ENCODE measurements at regions not wholly inside any gene's neighbourhood (a gene's known extent, or its start where the extent isn't known, plus 50 kb on each side); places are given as distances from the start of the nearest gene placed in this dataset.
"Not testable (repeated sequence)": the region's sequence is repeated elsewhere in the genome, so short reads cannot be mapped to it uniquely, and the experiment has no call there.

DNA sequence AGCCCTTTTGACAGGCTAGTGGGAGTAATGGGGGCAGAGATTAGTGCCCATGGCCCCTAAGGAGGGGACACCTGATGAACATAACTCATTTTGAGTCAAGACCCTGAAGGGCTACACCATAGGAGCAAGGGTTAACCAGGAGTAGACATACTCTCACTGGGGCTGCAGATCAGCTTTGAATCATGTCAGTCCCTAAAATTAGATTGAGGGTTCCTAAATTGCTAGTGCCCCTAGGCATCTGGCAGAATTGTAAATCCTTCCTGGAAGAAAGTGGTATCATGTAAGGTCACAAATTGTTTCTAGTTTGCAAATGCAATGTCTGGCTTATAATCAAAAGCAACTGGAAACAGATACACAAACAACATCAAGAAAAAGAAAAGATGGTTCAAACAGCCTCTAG is 52.1 kb upstream of the LRRC37A2 start:
- H3K4me1 ChIP-seq (ENCODE audit: control insufficient read depth in 2 of 3, insufficient read depth in 2 of 3, low read depth in 1 of 3, low read length in 3 of 3); H3K36me3 ChIP-seq (ENCODE audit: control insufficient read depth in 2 of 3, insufficient read depth in 3 of 3, low read length in 3 of 3); FAIRE-seq; DNase-seq; H3K9ac ChIP-seq (ENCODE audit: low read length in 3 of 3); intact Hi-C loops (cut with DNase I); H3K9me3 ChIP-seq (ENCODE audit: control insufficient read depth in 2 of 3, insufficient read depth in 1 of 3, low read length in 3 of 3); H3K4me3 ChIP-seq (ENCODE audit: low read length in 3 of 3); H3K27me3 ChIP-seq (ENCODE audit: control insufficient read depth, insufficient read depth, low read length); H3K27ac ChIP-seq (ENCODE audit: low read depth in 2 of 2, low read length in 2 of 2): not testable (repeated sequence)

GRCh38 chr17:46455069-46455468 is 57.2 kb upstream of the LRRC37A2 start:
- H3K9ac ChIP-seq (ENCODE audit: low read length in 3 of 3); H3K4me3 ChIP-seq (ENCODE audit: low read length in 3 of 3); H3K4me1 ChIP-seq (ENCODE audit: control insufficient read depth in 2 of 3, insufficient read depth in 2 of 3, low read depth in 1 of 3, low read length in 3 of 3); DNase-seq; H3K27me3 ChIP-seq (ENCODE audit: control insufficient read depth, insufficient read depth, low read length); intact Hi-C loops (cut with DNase I); H3K36me3 ChIP-seq (ENCODE audit: control insufficient read depth in 2 of 3, insufficient read depth in 3 of 3, low read length in 3 of 3); FAIRE-seq; H3K27ac ChIP-seq (ENCODE audit: low read depth in 2 of 2, low read length in 2 of 2); H3K9me3 ChIP-seq (ENCODE audit: control insufficient read depth in 2 of 3, insufficient read depth in 1 of 3, low read length in 3 of 3): not testable (repeated sequence)

DNA sequence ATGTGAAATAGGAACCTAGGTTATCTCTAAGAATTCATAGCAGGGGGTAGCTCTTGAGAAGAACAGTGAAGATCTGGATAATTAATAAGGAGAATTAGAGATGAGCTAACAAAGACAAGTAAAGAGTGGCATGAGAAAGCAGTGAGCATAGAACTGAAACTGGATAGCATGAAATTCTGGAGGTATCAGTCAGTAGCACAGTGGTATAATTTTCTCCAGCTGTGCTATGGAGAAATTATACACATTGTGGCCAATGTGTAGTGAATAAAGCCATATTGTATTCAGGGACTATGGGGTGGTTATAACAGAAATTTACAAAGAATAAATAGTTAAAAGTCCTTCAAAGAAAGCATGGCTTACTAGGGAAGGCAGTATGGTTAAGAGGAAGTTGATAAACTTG is 57.7 kb upstream of the LRRC37A2 start:
- DNase-seq; intact Hi-C loops (cut with DNase I); FAIRE-seq: not testable (repeated sequence)

GRCh38 chr17:46453077-46453476 is 59.2 kb upstream of the LRRC37A2 start:
- H3K9ac ChIP-seq (ENCODE audit: low read length in 3 of 3); DNase-seq; H3K27ac ChIP-seq (ENCODE audit: low read depth in 2 of 2, low read length in 2 of 2); H3K4me3 ChIP-seq (ENCODE audit: low read length in 3 of 3); FAIRE-seq; intact Hi-C loops (cut with DNase I); H3K9me3 ChIP-seq (ENCODE audit: control insufficient read depth in 2 of 3, insufficient read depth in 1 of 3, low read length in 3 of 3); H3K4me1 ChIP-seq (ENCODE audit: control insufficient read depth in 2 of 3, insufficient read depth in 2 of 3, low read depth in 1 of 3, low read length in 3 of 3); H3K27me3 ChIP-seq (ENCODE audit: control insufficient read depth, insufficient read depth, low read length); H3K36me3 ChIP-seq (ENCODE audit: control insufficient read depth in 2 of 3, insufficient read depth in 3 of 3, low read length in 3 of 3): not testable (repeated sequence)

More for the DNA sequence above, 57.7 kb upstream of the LRRC37A2 start:
- H3K9ac ChIP-seq (ENCODE audit: low read length in 3 of 3); H3K9me3 ChIP-seq (ENCODE audit: control insufficient read depth in 2 of 3, insufficient read depth in 1 of 3, low read length in 3 of 3); H3K36me3 ChIP-seq (ENCODE audit: control insufficient read depth in 2 of 3, insufficient read depth in 3 of 3, low read length in 3 of 3); H3K4me1 ChIP-seq (ENCODE audit: control insufficient read depth in 2 of 3, insufficient read depth in 2 of 3, low read depth in 1 of 3, low read length in 3 of 3); H3K4me3 ChIP-seq (ENCODE audit: low read length in 3 of 3); H3K27ac ChIP-seq (ENCODE audit: low read depth in 2 of 2, low read length in 2 of 2); H3K27me3 ChIP-seq (ENCODE audit: control insufficient read depth, insufficient read depth, low read length): not testable (repeated sequence)

- intact Hi-C loops (cut with DNase I); H3K36me3 ChIP-seq (ENCODE audit: control insufficient read depth in 2 of 3, insufficient read depth in 3 of 3, low read length in 3 of 3); DNase-seq; H3K9ac ChIP-seq (ENCODE audit: low read length in 3 of 3); H3K4me1 ChIP-seq (ENCODE audit: control insufficient read depth in 2 of 3, insufficient read depth in 2 of 3, low read depth in 1 of 3, low read length in 3 of 3); H3K27ac ChIP-seq (ENCODE audit: low read depth in 2 of 2, low read length in 2 of 2); FAIRE-seq; H3K27me3 ChIP-seq (ENCODE audit: control insufficient read depth, insufficient read depth, low read length); H3K4me3 ChIP-seq (ENCODE audit: low read length in 3 of 3); H3K9me3 ChIP-seq (ENCODE audit: control insufficient read depth in 2 of 3, insufficient read depth in 1 of 3, low read length in 3 of 3): not testable (repeated sequence)
Measured at GRCh38 chr17:46445849-46446248, 66.4 kb upstream of the LRRC37A2 start.

DNA sequence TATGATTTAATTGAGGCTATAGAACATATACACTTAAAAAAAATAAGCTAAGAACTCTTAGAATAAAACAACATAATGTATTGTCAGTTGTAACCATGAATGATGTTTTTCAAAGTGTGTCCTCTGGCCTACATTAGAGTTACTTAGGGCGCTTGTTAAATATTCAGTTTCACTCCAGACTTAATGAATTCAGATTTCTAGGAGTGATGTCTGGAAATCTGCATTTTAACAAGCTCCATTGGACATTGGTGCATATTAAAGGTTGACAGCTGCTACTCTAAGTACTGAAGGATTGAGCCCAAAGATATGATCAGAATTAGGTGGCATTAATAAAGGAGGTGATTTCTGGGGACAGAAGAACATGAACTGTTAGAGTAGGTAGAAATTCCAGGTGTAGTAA is 66.9 kb upstream of the LRRC37A2 start:
- DNase-seq; H3K27ac ChIP-seq (ENCODE audit: low read depth in 2 of 2, low read length in 2 of 2); H3K4me3 ChIP-seq (ENCODE audit: low read length in 3 of 3); H3K4me1 ChIP-seq (ENCODE audit: control insufficient read depth in 2 of 3, insufficient read depth in 2 of 3, low read depth in 1 of 3, low read length in 3 of 3); FAIRE-seq; intact Hi-C loops (cut with DNase I); H3K9me3 ChIP-seq (ENCODE audit: control insufficient read depth in 2 of 3, insufficient read depth in 1 of 3, low read length in 3 of 3); H3K9ac ChIP-seq (ENCODE audit: low read length in 3 of 3); H3K27me3 ChIP-seq (ENCODE audit: control insufficient read depth, insufficient read depth, low read length); H3K36me3 ChIP-seq (ENCODE audit: control insufficient read depth in 2 of 3, insufficient read depth in 3 of 3, low read length in 3 of 3): not testable (repeated sequence)

- FAIRE-seq; DNase-seq; intact Hi-C loops (cut with DNase I); H3K27me3 ChIP-seq (ENCODE audit: control insufficient read depth, insufficient read depth, low read length); H3K4me3 ChIP-seq (ENCODE audit: low read length in 3 of 3); H3K4me1 ChIP-seq (ENCODE audit: control insufficient read depth in 2 of 3, insufficient read depth in 2 of 3, low read depth in 1 of 3, low read length in 3 of 3); H3K36me3 ChIP-seq (ENCODE audit: control insufficient read depth in 2 of 3, insufficient read depth in 3 of 3, low read length in 3 of 3); H3K9ac ChIP-seq (ENCODE audit: low read length in 3 of 3); H3K9me3 ChIP-seq (ENCODE audit: control insufficient read depth in 2 of 3, insufficient read depth in 1 of 3, low read length in 3 of 3); H3K27ac ChIP-seq (ENCODE audit: low read depth in 2 of 2, low read length in 2 of 2): not testable (repeated sequence)
Measured at GRCh38 chr17:46442153-46442552, 70.1 kb upstream of the LRRC37A2 start.

GRCh38 chr17:46440665-46441064 is 71.6 kb upstream of the LRRC37A2 start:
- H3K9me3 ChIP-seq (ENCODE audit: control insufficient read depth in 2 of 3, insufficient read depth in 1 of 3, low read length in 3 of 3); H3K27me3 ChIP-seq (ENCODE audit: control insufficient read depth, insufficient read depth, low read length); DNase-seq; H3K36me3 ChIP-seq (ENCODE audit: control insufficient read depth in 2 of 3, insufficient read depth in 3 of 3, low read length in 3 of 3); H3K4me3 ChIP-seq (ENCODE audit: low read length in 3 of 3); H3K27ac ChIP-seq (ENCODE audit: low read depth in 2 of 2, low read length in 2 of 2); intact Hi-C loops (cut with DNase I); H3K9ac ChIP-seq (ENCODE audit: low read length in 3 of 3); FAIRE-seq; H3K4me1 ChIP-seq (ENCODE audit: control insufficient read depth in 2 of 3, insufficient read depth in 2 of 3, low read depth in 1 of 3, low read length in 3 of 3): not testable (repeated sequence)

All from kidney (tissue), 10 donors.